Caco-2 (cell line): ENCODE measurements at regions not wholly inside any gene's neighbourhood (a gene's known extent, or its start where the extent isn't known, plus 50 kb on each side); places are given as distances from the start of the nearest gene placed in this dataset.

Source experiments
- BruUV-seq: library from RNA; stranded (reverse); fragments of 400-500 nt; replicated peaks from 2 replicates; lab custom pipeline; 2021; lab: Mats Ljungman, UMichigan
- CTCF ChIA-PET: fragments of 300-600 bp; sonication (Branson Sonifier 250); formaldehyde crosslinking; loops from one replicate; lab custom pipeline; 2022; ENCODE audit warnings: antibody characterized with exemption; lab: Charles Lee
- POLR2A ChIA-PET: fragments of 300-600 bp; sonication (Branson Sonifier 250); formaldehyde crosslinking; loops from one replicate; lab custom pipeline; 2022; ENCODE audit warnings: antibody characterized with exemption; lab: Charles Lee
- DNase-seq, 2 experiments: peaks; one replicate each; pipeline versions ENCODE4 v3.0.0 to v3.0.0-alpha.2; 2020 to 2022
- H3K27me3 ChIP-seq: replicated peaks from 2 replicates; pipeline ENCODE4 v1.6.0; 2011; ENCODE audit warnings: low read length; ENCODE audit not compliant: control insufficient read depth, insufficient read depth
- H3K36me3 ChIP-seq: 2 replicates; pipeline ENCODE4 v1.5.1; 2011; ENCODE audit warnings: low read length; ENCODE audit not compliant: control insufficient read depth, insufficient read depth
- H3K4me1 ChIP-seq: fragments of 250-450 bp; sonication (Bioruptor Pico); 2 replicates; pipeline ENCODE4 v1.5.1; 2020; ENCODE audit warnings: mild to moderate bottlenecking
- H3K4me3 ChIP-seq: 2 replicates; pipeline ENCODE4 v1.5.1; 2011; ENCODE audit warnings: low read depth, mild to moderate bottlenecking, control low read depth, low read length
- H3K9me3 ChIP-seq: fragments of 250-450 bp; sonication (Bioruptor Pico); 2 replicates; pipeline ENCODE4 v1.5.1; 2020; ENCODE audit warnings: mild to moderate bottlenecking, moderate library complexity
- H3K27ac Mint-ChIP-seq: one replicate; pipeline ENCODE4 v1.8.0; 2022; ENCODE audit warnings: mixed read lengths; ENCODE audit not compliant: unreplicated experiment
- H3K27me3 Mint-ChIP-seq: one replicate; pipeline ENCODE4 v1.8.0; 2022; ENCODE audit warnings: mixed read lengths; ENCODE audit not compliant: insufficient read depth, unreplicated experiment
- H3K36me3 Mint-ChIP-seq: one replicate; pipeline ENCODE4 v1.8.0; 2022; ENCODE audit warnings: mild to moderate bottlenecking, mixed read lengths; ENCODE audit not compliant: insufficient read depth, unreplicated experiment
- H3K4me1 Mint-ChIP-seq: one replicate; pipeline ENCODE4 v1.8.0; 2022; ENCODE audit warnings: low read depth, mixed read lengths; ENCODE audit not compliant: unreplicated experiment
- H3K4me3 Mint-ChIP-seq: one replicate; pipeline ENCODE4 v1.8.0; 2022; ENCODE audit warnings: mild to moderate bottlenecking, moderate library complexity, mixed read lengths; ENCODE audit not compliant: unreplicated experiment
- H3K9me3 Mint-ChIP-seq: one replicate; pipeline ENCODE4 v1.8.0; 2022; ENCODE audit warnings: mixed read lengths; ENCODE audit not compliant: unreplicated experiment
- CTCF ChIP-seq, 2 experiments: fragments of 200-600 bp in 1 of 2; IDR thresholded peaks; 1 replicate in 1 of 2; 2 replicates in 1 of 2; pipeline versions ENCODE4 v1.5.1 to v1.8.0; 2011 to 2022; ENCODE audit warnings: antibody characterized with exemption in 1 of 2, control low read depth in 1 of 2, inconsistent platforms in 1 of 2, low read depth in 1 of 2, low read length in 1 of 2, mild to moderate bottlenecking in 1 of 2, moderate library complexity in 1 of 2; ENCODE audit not compliant: insufficient read depth in 1 of 2, severe bottlenecking in 1 of 2, unreplicated experiment in 1 of 2
- intact Hi-C: fragments of 100-400 bp; cut with micrococcal nuclease; formaldehyde crosslinking; loops from one replicate; pipeline ENCODE4 v1.10.0; 2022; ENCODE audit not compliant: unreplicated experiment

- H3K27ac Mint-ChIP-seq = no peak overlapping the region
- no peaks in the 10 kb centered on the region for H3K36me3 ChIP-seq
- H3K36me3 Mint-ChIP-seq = no peaks in the 10 kb centered on the region
- CTCF ChIA-PET = no interaction called here
- no peaks in the 10 kb centered on the region for H3K4me1 Mint-ChIP-seq
- no peaks in the 10 kb centered on the region for H3K4me1 ChIP-seq
- DNase-seq = no peak
- H3K9me3 Mint-ChIP-seq = no peaks in the 10 kb centered on the region
- H3K4me3 Mint-ChIP-seq = no peak overlapping the region
- H3K27me3 Mint-ChIP-seq = peaks cover 2% of the 10 kb centered on the region
- H3K4me3 ChIP-seq = no peak overlapping the region
- H3K27me3 ChIP-seq = no peaks in the 10 kb centered on the region
- POLR2A ChIA-PET = no interaction called here
- no peak for TF ChIP-seq CTCF (IDR thresholded peaks at IDR 0.05; ENCODE audit: insufficient read depth in 1 of 2, low read depth in 1 of 2, low read length in 1 of 2, severe bottlenecking in 1 of 2, unreplicated experiment in 1 of 2)
- BruUV-seq = no TSS peak
- no peaks in the 10 kb centered on the region for H3K9me3 ChIP-seq
- intact Hi-C loops = no loop called here
Measured at GRCh38 chr7:9711259-9711918, 1262.3 kb upstream of the PHF14 start.

- BruUV-seq = no TSS peak
- TF ChIP-seq CTCF (IDR thresholded peaks at IDR 0.05; ENCODE audit: insufficient read depth in 1 of 2, low read depth in 1 of 2, low read length in 1 of 2, severe bottlenecking in 1 of 2, unreplicated experiment in 1 of 2) = no peak
- H3K9me3 Mint-ChIP-seq = no peaks in the 10 kb centered on the region
- CTCF ChIA-PET = no interaction called here
- Histone ChIP-seq H3K36me3 (no peaks in the 10 kb centered on the region), H3K4me3 (no peak overlapping the region), H3K27me3 (no peaks in the 10 kb centered on the region), H3K4me1 (no peaks in the 10 kb centered on the region), H3K9me3 (no peaks in the 10 kb centered on the region)
- intact Hi-C loops = no loop called here
- H3K27me3 Mint-ChIP-seq = peaks cover 5% of the 10 kb centered on the region
- POLR2A ChIA-PET = no interaction called here
- no peak for DNase-seq
- no peaks in the 10 kb centered on the region for H3K4me1 Mint-ChIP-seq
- H3K27ac Mint-ChIP-seq = no peak overlapping the region
- no peak overlapping the region for H3K4me3 Mint-ChIP-seq
- H3K36me3 Mint-ChIP-seq = no peaks in the 10 kb centered on the region
Measured at GRCh38 chr7:9718071-9718661, 1255.5 kb upstream of the PHF14 start.

GRCh38 chr7:9719303-9719702 lies 1254.4 kb upstream of the PHF14 start:
- Mint-ChIP-seq H3K36me3 (no peaks in the 10 kb centered on the region), H3K27ac (no peak overlapping the region), H3K27me3 (peaks cover 5% of the 10 kb centered on the region), H3K4me1 (no peaks in the 10 kb centered on the region), H3K9me3 (no peaks in the 10 kb centered on the region), H3K4me3 (no peak overlapping the region)
- DNase-seq = no peak
- no peaks in the 10 kb centered on the region for H3K9me3 ChIP-seq
- ChIA-PET CTCF (no interaction called here), POLR2A (no interaction called here)
- no peaks in the 10 kb centered on the region for H3K4me1 ChIP-seq
- no TSS peak for BruUV-seq
- no peak for TF ChIP-seq CTCF (IDR thresholded peaks at IDR 0.05; ENCODE audit: insufficient read depth in 1 of 2, low read depth in 1 of 2, low read length in 1 of 2, severe bottlenecking in 1 of 2, unreplicated experiment in 1 of 2)
- H3K4me3 ChIP-seq = no peak overlapping the region
- intact Hi-C loops = no loop called here
- H3K27me3 ChIP-seq = no peaks in the 10 kb centered on the region
- H3K36me3 ChIP-seq = no peaks in the 10 kb centered on the region
